GM19395 (cell line): ENCODE measurements at regions not wholly inside any gene's neighbourhood (a gene's known extent, or its start where the extent isn't known, plus 50 kb on each side); places are given as distances from the start of the nearest gene placed in this dataset.
"Not testable (repeated sequence)": the region's sequence is repeated elsewhere in the genome, so short reads cannot be mapped to it uniquely, and the experiment has no call there.

Experiments
- ATAC-seq: cut with Tn5 transposase; IDR thresholded peaks from one replicate; pipeline ENCODE4 v1.9.1; 2021; ENCODE audit warnings: mild to moderate bottlenecking, moderate library complexity; ENCODE audit not compliant: unreplicated experiment

DNA sequence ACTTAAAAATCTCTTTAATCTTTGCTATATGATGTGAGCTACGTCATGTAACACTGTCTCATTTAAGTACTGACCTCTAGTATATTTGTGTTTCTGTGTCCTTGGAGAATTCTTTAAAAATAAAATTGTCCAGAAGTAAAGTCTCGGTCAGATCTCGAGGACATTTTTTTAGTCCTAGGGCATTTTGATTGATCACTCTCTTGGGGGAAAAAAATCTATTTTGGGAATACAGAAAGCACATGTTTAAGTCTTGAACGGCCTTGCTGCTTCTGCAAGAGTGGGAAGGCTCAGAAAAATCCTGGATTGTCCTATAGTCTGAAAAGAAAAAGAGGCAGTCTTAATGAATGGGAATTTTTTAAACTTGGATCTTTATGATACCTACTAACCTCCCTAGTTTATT is 234.3 kb downstream of the UTRN start:
- ATAC-seq: no peak

DNA sequence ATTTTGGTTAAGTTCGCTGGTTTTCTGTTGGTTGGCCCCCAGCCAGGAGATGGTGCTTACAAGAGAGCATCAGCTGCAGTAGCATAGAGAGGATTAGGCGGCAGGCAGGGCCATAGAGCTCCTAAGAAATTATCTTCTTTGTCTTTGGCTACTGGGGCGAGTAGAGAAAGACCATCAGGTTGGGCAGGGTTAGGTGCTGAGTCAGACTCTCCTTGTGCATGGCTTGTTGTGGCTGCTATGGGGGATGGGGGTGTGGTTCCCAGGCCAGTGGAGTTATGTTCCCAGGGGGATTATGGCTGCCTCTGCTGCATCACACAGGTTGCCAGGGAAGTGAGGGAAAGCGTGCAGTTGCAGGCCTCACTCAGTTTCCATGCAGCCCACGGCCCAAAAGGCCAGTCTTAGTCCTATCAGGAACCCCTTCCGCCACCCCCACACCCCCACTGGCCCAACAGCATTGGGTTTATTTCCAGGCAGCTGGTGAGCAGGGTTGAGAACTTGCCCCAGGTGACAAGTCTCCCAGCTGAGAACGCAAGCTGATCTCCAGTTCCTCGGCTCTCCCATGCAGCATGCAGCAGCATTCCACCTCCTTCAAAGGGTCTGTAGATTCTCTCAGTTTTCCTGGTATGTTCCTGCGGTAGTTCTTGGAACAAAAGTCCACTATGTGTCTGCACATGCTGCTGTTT is 243.7 kb downstream of the UTRN start:
- no peak for ATAC-seq

DNA sequence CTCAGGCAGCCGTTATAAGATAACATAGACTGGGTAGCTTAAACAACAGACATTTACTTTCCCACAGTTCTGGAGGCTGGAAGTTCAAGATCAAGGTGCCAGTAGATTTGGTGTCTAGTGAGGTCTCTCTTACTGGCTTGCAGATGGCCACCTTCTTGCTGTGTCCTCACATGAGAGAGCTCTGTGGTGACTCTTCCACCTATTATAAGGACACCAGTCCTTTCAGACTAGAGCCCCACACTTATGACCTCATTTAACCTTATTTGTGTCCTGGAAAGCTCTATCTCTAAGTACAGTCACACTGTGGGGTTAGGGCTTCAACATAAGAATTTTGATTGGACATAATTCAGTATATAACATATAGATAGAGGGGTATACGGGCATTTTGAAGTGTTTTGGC is 245.0 kb downstream of the UTRN start:
- no peak for ATAC-seq

DNA sequence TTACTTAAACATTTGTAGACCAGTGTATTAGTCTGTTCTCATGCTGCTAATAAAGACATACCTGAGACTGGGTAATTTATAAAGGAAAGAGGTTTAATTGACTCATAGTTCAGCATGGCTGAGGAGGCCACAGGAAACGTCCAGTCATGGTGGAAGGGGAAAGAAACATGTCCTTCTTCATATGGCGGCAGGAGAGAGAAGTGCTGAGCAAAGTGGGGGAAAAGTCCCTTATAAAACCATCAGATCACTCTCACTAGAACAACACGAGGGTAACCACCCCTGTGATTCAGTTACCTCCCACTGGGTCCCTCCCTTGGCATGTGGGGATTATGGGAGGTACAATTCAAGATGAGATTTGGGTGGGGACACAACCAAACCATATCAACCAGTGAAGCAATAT is 247.1 kb downstream of the UTRN start:
- not testable (repeated sequence) for ATAC-seq

DNA sequence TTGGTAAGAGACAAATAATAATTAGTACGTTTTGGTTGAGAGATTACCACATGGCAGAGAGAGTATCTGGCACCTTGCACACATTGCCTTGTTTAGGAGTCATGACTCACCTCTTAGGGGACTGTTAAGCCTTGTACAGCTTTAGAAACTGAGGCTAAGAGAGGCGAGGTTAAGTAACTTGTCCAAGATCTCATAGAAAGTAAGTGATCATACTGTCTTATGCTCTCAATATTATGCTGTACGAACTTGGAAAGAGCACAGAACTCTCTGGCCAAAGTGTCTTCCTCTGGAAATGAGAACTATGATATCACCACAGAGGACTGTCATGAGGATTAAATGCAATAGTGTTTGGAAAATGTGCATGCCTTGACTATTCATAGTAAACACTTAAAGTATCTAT is 249.0 kb downstream of the UTRN start:
- no peak for ATAC-seq

DNA sequence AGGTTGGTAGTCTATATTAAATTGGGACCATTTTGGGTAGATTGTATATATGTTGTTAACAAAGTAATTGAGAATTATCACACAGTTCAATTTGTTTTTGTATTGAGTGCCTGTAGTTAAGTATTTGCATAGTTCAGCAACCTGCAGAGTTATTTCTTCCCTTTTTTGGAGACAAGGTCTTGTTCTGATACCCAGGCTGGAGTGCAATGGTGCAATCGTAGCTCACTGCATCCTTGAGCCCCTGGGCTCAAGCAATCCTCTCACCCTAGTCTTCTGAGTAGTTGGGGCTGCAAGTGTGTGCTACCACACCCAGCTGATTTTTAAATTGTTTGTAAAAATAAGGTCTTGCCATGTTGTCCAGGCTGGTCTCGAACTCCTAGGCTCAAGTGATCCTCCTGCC is 250.5 kb downstream of the UTRN start:
- no peak for ATAC-seq

DNA sequence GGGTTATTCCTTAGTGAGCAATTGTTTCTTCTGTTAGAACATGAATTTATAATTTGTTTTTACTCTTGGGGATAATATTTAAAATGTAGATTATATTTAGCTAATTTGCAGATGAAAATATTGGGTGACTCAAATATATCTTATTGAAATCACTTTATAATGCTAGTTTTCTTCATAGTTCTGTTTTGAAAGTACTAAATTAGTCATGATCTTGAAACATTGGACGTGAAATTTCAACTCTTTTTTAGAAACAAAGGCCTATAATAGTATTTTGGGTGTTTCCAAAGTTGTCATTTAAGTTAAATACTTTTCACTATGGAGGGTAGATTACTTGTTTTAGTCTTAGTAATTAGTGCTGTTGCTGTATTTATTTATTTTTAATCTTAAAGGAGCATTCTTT is 250.9 kb downstream of the UTRN start:
- no peak for ATAC-seq

DNA sequence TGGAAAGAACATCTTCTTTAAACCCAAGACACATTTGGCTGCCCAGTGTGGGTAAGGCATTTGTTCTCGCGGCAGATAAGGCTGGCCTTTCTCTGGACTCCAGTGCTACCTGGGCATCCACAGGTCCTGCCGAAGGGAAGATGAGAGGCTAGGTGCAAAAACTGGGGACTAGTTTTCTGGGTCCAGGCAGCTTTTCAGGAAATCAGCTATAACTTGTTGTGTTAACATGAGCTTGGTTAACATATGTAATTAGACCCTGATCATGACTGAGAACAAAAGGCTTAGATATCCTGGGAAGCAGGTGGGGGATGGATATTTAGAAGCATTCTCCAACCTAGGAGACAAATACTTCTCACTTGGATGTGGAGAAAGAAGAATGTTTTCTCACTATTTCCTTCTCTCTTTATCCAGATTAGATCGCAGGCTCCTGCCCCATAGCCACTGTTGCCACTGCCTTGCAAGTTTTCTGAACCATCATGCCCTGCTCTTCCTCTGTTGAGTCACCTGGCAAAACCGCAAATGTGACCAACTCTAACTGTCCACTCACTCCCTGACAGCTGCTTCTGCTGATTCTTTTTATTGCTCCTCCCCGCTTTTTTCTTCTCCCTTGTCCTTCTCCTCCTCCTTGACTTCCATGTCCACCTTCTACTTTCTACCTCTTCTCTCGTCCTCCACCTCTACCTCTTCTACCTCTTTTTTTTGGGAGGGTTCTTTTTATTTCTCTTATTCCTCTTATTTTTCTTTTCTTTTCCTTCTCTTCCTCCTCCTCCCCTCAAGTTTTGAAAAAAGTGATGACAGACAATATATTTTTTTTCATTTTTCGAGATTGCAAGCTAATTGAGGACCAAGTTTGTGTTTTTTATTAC is 258.1 kb downstream of the UTRN start:
- ATAC-seq: no peak

DNA sequence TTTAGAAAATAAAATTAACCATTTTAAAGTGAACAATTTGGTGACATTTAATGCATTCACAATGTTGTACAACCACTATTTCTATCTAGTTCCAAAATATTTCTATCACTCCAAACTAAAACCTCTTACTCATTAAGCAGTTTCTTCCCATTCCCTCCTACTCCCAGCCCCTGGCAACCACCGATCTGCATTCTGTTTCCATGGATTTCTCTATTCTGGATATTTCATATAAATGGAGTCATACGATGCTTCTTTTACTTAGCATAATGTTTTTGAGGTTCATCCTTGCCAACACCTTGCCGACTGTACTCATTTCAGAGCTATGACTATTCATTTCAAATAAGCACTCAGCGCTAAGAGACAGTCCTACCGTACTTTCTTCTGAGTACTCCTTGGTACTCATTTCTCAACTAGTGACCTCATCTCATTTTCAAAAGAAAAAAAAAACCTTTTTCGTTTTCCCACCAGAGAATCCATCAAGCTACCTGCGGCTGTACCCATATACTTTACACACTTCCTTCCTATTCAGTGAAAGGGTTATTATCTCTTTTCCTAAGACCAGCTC is 259.2 kb downstream of the UTRN start:
- ATAC-seq: no peak

DNA sequence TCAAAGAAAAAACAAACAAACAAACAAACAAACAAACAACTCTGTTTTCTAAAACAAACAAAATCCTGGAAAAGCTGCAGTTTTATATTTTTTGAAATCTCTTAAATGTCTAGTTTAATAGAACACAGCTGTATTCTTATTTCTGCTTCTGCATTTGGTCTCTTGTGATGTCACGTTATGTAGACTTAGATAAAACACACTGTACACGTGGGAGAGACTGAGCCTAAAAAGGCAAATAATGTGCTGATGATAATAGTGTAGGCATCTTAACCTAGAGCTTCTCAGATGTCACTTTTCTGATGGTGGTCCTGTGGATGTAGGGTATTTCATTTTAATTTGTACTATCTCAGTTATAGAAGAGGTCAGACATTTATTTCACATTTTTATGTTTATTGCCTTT is 261.7 kb downstream of the UTRN start:
- ATAC-seq: no peak

DNA sequence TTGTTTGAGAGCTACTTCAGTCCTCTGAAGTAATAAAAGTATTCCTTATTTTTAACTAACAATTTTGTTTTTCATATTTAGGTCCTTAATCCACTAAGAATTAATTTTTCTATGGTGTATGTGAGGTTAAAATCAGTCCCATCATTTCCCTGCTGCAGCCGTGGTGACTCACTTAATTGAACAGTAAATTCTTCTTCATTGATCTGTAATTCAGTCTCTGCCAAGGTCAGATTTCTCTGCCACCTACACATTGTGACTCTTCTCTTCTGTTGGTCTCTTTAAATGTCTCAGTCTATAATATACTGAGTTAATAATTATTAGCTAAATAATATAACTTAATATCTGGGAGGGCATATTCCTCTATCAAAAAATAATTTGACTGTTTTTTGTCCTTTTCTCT is 262.3 kb downstream of the UTRN start:
- no peak for ATAC-seq

DNA sequence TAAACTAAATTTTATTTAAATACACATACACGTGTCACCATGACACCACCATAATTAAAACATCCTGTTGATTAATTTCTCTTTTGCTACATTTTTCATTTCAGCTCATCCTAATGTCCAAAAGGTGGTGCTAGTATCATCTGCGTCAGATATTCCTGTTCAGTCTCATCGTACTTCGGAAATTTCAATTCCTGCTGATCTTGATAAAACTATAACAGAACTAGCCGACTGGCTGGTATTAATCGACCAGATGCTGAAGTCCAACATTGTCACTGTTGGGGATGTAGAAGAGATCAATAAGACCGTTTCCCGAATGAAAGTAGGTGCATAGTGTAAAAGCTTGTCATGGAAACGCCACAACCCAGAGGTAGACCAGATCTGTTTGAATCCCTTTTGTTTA is 263.4 kb downstream of the UTRN start:
- no peak for ATAC-seq

DNA sequence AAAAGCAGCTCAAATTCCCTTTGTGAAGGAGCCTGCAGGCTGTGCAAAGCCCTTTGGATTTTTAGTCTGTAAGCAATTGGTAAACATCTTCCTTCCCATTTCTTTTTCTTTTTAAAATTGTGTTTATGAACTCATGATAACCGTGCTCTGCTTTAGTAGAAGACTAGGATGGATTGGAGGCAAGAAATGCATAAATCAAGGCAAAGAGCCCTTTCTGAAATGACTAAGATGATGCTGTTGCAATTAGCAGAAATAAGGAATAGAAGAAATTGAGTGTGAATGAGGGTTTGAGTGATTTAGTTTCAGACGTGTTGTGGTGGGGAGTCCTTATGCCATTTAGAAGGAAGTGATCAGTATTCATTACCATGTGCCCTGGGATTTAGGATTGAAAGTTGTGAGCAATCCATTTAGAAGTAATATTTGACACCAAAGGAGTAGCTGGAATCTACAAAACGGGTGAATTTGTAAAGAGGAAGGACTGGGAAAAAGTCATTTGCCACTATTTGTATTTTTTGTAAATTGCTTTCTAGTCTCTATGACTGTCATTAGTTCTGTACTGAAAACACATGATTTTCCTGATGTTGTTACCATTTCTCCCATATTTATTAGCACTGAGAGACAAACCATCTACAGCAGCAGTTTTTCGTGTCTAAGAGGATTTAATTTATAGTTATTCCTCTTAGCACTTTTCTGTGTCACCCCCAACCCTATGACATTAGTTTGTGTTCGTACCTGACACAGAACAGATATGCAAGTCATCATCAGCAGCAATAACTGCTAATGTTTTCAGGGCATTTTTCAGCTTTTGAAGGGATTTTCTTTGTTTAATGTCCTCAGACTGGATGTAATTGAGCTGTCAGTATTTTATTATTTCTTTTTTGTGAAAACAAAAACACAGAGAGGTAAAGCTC is 265.0 kb downstream of the UTRN start:
- ATAC-seq: no peak

DNA sequence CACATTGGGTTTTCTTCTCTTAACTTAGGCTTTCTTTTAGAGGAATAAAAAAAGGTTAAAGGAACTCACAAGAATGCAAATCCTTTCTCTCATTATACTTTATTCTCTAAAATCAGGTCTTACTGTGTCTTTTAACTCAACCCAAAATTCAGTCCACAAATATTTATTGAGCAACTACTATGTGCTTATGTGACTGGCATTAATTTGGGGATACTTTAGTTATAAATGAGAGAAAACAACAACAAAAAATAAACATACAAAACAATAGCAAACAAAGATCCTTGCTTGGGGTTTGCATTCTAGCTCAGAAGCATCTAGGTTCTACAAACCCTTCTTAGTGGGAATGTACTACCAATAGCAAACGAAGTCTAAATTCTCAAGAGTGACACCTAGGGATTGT is 266.2 kb downstream of the UTRN start:
- no peak for ATAC-seq

DNA sequence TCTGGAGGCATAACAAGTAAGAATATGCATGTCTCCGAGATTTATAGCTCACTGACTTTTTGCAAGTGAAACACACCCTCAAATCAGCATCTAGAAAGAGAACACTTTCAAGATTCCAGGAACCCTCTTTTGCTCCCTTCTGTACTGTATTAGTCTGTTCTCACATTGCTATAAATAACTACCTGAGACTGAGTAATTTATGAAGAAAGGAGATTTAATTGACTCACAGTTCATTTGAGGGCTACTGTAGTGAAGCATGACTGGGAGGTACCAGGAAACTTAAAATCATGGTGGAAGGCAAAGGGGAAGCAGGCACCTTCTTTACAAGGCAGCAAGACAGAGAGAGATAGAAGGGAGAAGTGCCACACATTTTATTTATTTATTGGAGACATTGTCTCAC is 269.9 kb downstream of the UTRN start:
- ATAC-seq: no peak

DNA sequence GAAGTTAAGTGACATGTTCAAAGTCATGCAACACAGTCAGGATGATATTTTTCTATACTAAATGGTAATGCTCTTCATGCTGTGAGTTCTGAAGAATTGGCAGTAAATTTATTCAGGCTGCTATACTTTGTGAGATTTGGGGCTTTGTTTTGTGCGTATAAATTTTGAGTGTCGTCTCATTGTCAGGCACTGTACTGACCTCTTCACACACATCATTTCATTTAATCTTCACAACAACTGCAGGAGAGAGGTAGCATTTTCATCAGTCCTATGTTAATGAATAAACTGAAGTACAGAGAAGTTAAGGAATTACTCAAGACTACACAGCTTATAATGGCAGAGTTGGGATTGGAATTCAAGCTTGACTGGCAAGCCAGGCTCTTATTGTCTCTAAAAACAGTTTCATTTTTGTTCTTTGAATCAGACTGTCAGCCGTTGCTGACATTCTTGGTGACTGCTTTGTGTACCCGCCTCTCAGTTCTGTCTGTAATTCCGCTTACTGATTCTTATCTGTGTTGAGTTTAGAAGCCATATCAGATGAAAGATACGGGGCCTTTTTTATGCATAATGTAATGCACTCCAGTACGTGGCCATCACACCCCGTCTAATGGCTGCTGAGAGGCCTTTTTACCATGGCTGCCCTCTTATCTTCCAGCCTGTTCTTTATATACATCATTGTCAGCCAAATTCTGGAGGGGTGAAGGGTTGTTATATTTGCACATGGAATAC is 274.9 kb downstream of the UTRN start:
- no peak for ATAC-seq

DNA sequence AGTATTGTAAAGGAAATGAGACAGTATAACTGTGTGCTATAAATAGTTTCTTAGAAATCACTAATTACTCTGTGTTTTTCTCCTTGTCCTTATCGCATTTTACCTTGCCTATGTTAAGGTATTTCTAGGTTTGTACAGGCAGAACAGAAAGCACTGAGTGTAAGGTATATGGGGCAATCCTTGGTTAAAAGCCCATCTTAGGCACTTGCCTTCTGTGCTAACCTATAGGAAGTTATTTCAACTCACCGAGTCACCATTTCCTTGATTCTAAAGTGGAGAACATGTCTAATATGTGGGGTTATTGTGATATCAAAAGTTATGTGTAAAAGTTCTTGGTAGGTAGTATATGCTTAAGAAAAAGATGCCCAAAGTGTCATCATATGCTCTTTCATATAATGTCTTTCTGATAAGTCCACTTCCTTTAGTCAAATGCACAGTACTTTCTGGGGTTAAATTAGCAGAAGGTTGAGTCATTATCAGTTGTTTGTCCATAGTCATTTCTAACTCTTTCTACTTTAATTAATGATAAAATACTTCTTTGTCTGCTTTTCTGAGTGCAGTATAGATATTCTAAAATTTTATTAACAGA is 276.4 kb downstream of the UTRN start:
- no peak for ATAC-seq

DNA sequence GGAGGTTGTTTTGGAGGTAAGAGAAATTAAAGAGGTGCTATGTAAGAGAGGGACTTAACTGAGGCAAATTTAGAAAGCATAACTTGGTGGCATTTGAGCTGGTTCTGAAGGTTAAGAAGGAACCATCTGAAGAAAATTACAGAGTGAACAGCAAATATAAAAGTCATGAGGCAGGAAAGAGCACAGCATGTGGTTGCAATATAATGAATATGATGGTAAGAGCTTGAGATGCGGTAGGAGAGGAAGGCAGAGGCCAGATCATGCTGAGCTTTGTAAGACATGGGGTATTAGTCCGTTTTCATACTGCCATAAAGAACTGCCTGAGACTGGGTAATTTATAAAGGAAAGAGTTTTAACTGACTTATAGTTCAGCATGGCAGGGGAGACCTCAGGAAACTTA is 279.1 kb downstream of the UTRN start:
- ATAC-seq: no peak

DNA sequence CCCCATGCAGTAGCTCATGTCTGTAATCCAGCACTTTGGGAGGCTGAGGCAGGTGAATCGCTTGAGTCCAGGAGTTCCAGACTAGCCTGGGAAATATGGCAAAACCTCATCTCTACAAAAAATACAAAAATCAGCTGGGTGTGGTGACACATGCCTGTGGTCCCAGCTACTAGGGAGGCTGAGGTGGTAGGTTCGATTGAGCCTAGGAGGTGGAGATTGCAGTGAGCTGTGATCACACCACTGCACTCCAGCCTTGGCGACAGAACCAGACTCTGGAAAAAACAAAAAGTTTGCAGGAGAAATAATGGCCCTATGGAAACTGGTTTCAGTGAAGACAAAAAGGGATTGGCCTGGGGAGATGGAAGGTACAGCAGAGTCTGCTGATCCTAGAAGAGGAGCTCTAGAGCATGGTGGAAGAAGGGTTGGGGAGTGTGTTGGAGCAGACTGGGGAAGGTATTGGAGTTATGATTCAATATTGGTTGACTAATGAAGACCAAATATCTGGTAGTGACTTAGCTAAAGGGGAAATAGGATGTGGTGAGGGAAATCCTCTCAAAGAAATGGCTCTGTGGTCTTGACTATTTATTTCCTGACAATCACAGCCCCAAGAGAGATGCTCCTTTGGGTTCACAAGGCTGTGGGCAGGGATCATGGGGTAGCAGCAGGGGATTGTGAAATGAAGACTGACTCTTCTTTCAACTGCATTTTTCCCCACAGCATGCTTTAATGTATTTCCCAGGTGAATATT is 281.9 kb downstream of the UTRN start:
- ATAC-seq: no peak
